GM21381 (cell line): ENCODE measurements at regions not wholly inside any gene's neighbourhood (a gene's known extent, or its start where the extent isn't known, plus 50 kb on each side); places are given as distances from the start of the nearest gene placed in this dataset.
"Not testable (repeated sequence)": the region's sequence is repeated elsewhere in the genome, so short reads cannot be mapped to it uniquely, and the experiment has no call there.

Experiments
- ATAC-seq: cut with Tn5 transposase; IDR thresholded peaks from one replicate; pipeline ENCODE4 v1.9.1; 2021; ENCODE audit warnings: mild to moderate bottlenecking, moderate library complexity; ENCODE audit not compliant: unreplicated experiment

DNA sequence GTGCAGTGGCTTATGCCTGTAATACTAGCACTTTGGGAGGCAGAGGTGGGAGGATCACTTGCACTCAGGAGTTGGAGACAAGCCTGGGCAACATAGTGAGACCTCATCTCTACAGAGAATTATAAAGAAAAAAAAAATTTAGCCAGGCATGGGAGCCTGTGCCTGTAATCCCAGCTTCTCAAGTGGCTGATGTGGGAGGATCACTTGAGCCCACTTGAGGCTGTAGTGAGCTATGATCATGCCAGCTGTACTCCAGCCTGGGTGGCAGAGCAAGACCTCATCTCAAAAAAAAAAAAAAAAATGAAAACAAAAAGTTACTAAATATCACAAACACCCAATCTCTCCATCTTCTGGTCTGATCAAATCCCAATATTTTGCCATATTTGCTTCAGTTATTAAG lies 142.6 kb downstream of the DAZ2 start:
- not testable (repeated sequence) for ATAC-seq

- ATAC-seq = not testable (repeated sequence)
Measured at GRCh38 chrY:23363239-23363997, 144.1 kb downstream of the DAZ2 start.

DNA sequence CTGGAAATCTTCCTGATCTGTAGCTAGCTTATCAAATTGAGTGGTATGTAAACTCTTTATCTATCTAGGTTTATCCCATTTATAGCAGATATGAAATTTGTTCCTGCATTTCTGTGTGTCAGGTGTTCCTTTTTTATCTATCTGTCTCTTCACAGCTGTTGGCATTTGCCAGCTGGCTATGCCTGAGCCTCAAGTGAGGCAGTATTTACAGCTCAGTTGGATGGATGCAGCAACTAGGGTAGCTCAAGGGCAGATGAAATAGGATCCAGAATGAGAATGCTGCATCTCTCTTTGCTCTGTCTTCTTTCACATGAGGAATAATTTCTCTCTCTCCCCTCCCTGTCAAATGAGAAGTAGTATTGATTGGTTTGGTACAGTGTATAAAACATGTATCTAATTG lies 144.8 kb downstream of the DAZ2 start:
- not testable (repeated sequence) for ATAC-seq

DNA sequence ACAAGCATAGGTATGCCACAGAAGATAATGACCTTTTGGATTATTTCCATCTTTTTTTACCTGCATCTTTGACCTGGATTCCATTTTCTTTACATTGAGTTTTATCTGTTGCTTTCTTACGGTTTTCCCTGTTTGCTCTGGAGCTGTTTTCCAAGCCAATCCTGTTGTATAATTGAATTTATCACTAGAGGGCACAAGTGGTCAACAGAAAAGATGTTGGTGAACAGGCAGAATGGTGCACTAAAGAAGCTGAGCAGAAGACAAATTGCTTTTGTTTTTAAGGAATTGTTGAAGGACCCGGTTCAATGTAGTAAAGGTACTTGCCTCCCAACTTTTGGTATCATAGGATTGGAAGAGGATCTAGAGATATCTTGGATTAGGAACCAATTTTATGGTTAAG lies 177.8 kb downstream of the DAZ2 start:
- ATAC-seq = not testable (repeated sequence)

GRCh38 chrY:23401280-23401679 lies 181.9 kb downstream of the DAZ2 start:
- ATAC-seq = not testable (repeated sequence)

DNA sequence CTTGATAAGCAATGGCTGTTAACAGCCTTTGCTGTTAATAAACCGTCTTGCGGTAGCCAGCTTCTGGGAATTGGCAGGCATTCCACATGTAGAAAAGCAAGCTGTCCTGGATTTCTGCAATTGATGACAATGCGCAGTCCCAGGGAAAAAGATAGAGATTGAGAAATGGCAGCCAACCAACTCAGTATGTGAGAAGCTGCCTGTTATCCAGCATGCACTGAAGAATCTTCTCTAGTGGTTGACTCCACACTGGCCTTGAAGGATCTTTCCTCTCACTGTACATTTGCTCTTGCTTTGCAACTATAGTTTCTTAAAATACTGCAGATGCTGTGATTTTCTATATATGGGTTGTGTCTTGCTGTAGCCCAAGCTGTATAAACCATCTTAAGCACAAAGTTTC lies 182.5 kb downstream of the DAZ2 start:
- ATAC-seq = not testable (repeated sequence)

DNA sequence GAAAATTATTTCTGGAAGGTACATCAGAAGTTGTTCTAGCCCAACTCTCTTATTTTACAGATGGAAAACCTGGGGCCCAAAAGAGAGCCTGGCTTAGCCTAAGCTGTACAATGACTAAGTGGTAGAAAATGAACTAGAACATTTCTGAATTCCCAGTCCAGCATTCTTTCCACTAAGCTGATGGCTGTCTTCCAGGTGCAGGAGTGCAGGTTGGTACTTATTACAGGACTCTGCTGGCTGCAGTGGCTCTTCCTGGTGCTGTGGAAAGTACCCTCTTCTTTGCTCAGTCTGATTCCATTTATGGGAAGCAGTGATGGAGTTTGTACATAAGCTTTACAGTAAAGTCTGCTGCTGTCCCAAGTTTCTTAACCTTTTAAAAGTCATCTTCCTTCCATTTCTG lies 196.6 kb downstream of the DAZ2 start:
- not testable (repeated sequence) for ATAC-seq

- ATAC-seq = not testable (repeated sequence)
Measured at GRCh38 chrY:23429264-23429663, 209.9 kb downstream of the DAZ2 start.

DNA sequence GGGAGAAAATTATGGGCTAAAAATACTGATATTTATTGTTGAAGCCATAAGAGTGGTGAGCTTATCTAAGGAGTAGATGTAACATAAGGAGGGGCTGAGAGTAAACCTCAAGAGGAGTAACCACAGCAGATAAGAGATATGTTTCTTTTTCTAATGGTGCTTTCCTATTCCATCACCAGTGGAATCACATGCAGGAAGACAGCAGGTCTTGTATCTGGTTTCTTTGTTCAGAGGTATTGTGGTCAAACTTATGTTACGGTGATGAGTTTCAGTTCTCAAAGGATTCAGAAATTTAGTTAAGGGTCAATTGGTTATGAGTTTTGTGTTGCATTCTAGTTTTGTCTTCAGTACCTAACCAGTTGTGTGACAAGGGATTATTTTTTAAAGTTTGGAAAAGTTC lies 225.4 kb downstream of the DAZ2 start:
- ATAC-seq = peak; percentile 91

- ATAC-seq = not testable (repeated sequence)
Measured at GRCh38 chrY:23445225-23445624, 225.9 kb downstream of the DAZ2 start.

- not testable (repeated sequence) for ATAC-seq
Measured at GRCh38 chrY:23455647-23456046, 236.3 kb downstream of the DAZ2 start.

- peak; percentile 68 for ATAC-seq
Measured at GRCh38 chrY:23502883-23503282, 283.6 kb downstream of the DAZ2 start.
